ENCODE measurements at regions not wholly inside any gene's neighbourhood (a gene's known extent, or its start where the extent isn't known, plus 50 kb on each side); places are given as distances from the start of the nearest gene placed in this dataset.
"Not testable (repeated sequence)": the region's sequence is repeated elsewhere in the genome, so short reads cannot be mapped to it uniquely, and the experiment has no call there.

- not testable (repeated sequence) for H2BK15ac ChIP-seq (ENCODE audit: low read length); H2BK120ac ChIP-seq (ENCODE audit: low read depth, low read length); H3K14ac ChIP-seq (ENCODE audit: low read length); H2AFZ ChIP-seq (ENCODE audit: low read length); H3K36me3 ChIP-seq (replicated peaks in 1 of 2; ENCODE audit: control insufficient read depth in 2 of 2, insufficient read depth in 2 of 2, low read length in 2 of 2); H3K9me3 ChIP-seq (replicated peaks in 1 of 2; ENCODE audit: control insufficient read depth in 2 of 2, insufficient read depth in 1 of 2, low read depth in 1 of 2, low read length in 2 of 2); H3K4ac ChIP-seq (ENCODE audit: low read length); H3K4me2 ChIP-seq (ENCODE audit: insufficient read depth, low read length, poor library complexity, severe bottlenecking); DNase-seq (ENCODE audit: low spot score); H2BK5ac ChIP-seq (ENCODE audit: low read length); H3K4me3 ChIP-seq (ENCODE audit: low read length in 2 of 2); H2BK12ac ChIP-seq (ENCODE audit: low read length); H3K27ac ChIP-seq (replicated peaks; ENCODE audit: low read length); H4K8ac ChIP-seq (ENCODE audit: low read depth, low read length); H3K18ac ChIP-seq (ENCODE audit: low read length); H3K23ac ChIP-seq (ENCODE audit: low read depth, low read length, poor library complexity); H4K91ac ChIP-seq (ENCODE audit: low read depth, low read length, poor library complexity); H3K79me1 ChIP-seq (ENCODE audit: low read depth, low read length); H3K27me3 ChIP-seq (ENCODE audit: control insufficient read depth in 3 of 3, insufficient read depth in 3 of 3, low read depth in 1 of 3, low read length in 3 of 3); H2AK5ac ChIP-seq (ENCODE audit: low read depth, low read length); H3K4me1 ChIP-seq (ENCODE audit: control insufficient read depth in 2 of 2, insufficient read depth in 1 of 2, low read depth in 1 of 2, low read length in 2 of 2); H3K9ac ChIP-seq (ENCODE audit: low read depth, low read length, poor library complexity)
- no CpG with 5 or more reads among the region's 31 CpGs for WGBS, 2 donors (ENCODE audit: extremely low coverage in 2 of 2, insufficient read length in 2 of 2, insufficient replicate concordance in 1 of 2)
These were observed 1399.9 kb upstream of the PCDH10 start for GRCh38 chr4:131749224-131749623.

- not testable (repeated sequence) for H3K4me2 ChIP-seq (ENCODE audit: insufficient read depth, low read length, poor library complexity, severe bottlenecking); H2AK5ac ChIP-seq (ENCODE audit: low read depth, low read length); H3K36me3 ChIP-seq (replicated peaks in 1 of 2; ENCODE audit: control insufficient read depth in 2 of 2, insufficient read depth in 2 of 2, low read length in 2 of 2); H2AFZ ChIP-seq (ENCODE audit: low read length); DNase-seq (ENCODE audit: low spot score); H3K4me1 ChIP-seq (ENCODE audit: control insufficient read depth in 2 of 2, insufficient read depth in 1 of 2, low read depth in 1 of 2, low read length in 2 of 2); H4K91ac ChIP-seq (ENCODE audit: low read depth, low read length, poor library complexity); H3K4me3 ChIP-seq (ENCODE audit: low read length in 2 of 2); H3K79me1 ChIP-seq (ENCODE audit: low read depth, low read length); H2BK5ac ChIP-seq (ENCODE audit: low read length); H2BK15ac ChIP-seq (ENCODE audit: low read length); H2BK120ac ChIP-seq (ENCODE audit: low read depth, low read length); H3K9me3 ChIP-seq (replicated peaks in 1 of 2; ENCODE audit: control insufficient read depth in 2 of 2, insufficient read depth in 1 of 2, low read depth in 1 of 2, low read length in 2 of 2); H3K23ac ChIP-seq (ENCODE audit: low read depth, low read length, poor library complexity); H3K27ac ChIP-seq (replicated peaks; ENCODE audit: low read length); H3K4ac ChIP-seq (ENCODE audit: low read length); H3K9ac ChIP-seq (ENCODE audit: low read depth, low read length, poor library complexity); H3K27me3 ChIP-seq (ENCODE audit: control insufficient read depth in 3 of 3, insufficient read depth in 3 of 3, low read depth in 1 of 3, low read length in 3 of 3); H2BK12ac ChIP-seq (ENCODE audit: low read length)
- peak overlapping the region; percentile 85 for H3K18ac ChIP-seq (ENCODE audit: low read length)
- peak overlapping the region; percentile 65 for H4K8ac ChIP-seq (ENCODE audit: low read depth, low read length)
- H3K14ac ChIP-seq (ENCODE audit: low read length) = peak overlapping the region; percentile 56
- WGBS, 2 donors (ENCODE audit: extremely low coverage in 2 of 2, insufficient read length in 2 of 2, insufficient replicate concordance in 1 of 2) = no CpG with 5 or more reads among the region's 25 CpGs
These were observed 1399.1 kb upstream of the PCDH10 start for GRCh38 chr4:131750006-131750405.

GRCh38 chr4:131750469-131750868, 1398.6 kb upstream of the PCDH10 start:
- H3K27me3 ChIP-seq (ENCODE audit: control insufficient read depth in 3 of 3, insufficient read depth in 3 of 3, low read depth in 1 of 3, low read length in 3 of 3); H3K4ac ChIP-seq (ENCODE audit: low read length); H3K14ac ChIP-seq (ENCODE audit: low read length); H2BK120ac ChIP-seq (ENCODE audit: low read depth, low read length); H3K18ac ChIP-seq (ENCODE audit: low read length); H2AK5ac ChIP-seq (ENCODE audit: low read depth, low read length); H3K9me3 ChIP-seq (replicated peaks in 1 of 2; ENCODE audit: control insufficient read depth in 2 of 2, insufficient read depth in 1 of 2, low read depth in 1 of 2, low read length in 2 of 2); H2BK12ac ChIP-seq (ENCODE audit: low read length); H2BK5ac ChIP-seq (ENCODE audit: low read length); H4K91ac ChIP-seq (ENCODE audit: low read depth, low read length, poor library complexity); DNase-seq (ENCODE audit: low spot score); H2BK15ac ChIP-seq (ENCODE audit: low read length); H3K36me3 ChIP-seq (replicated peaks in 1 of 2; ENCODE audit: control insufficient read depth in 2 of 2, insufficient read depth in 2 of 2, low read length in 2 of 2); H3K79me1 ChIP-seq (ENCODE audit: low read depth, low read length); H4K8ac ChIP-seq (ENCODE audit: low read depth, low read length); H3K4me3 ChIP-seq (ENCODE audit: low read length in 2 of 2); H2AFZ ChIP-seq (ENCODE audit: low read length); H3K23ac ChIP-seq (ENCODE audit: low read depth, low read length, poor library complexity); H3K9ac ChIP-seq (ENCODE audit: low read depth, low read length, poor library complexity); H3K4me2 ChIP-seq (ENCODE audit: insufficient read depth, low read length, poor library complexity, severe bottlenecking); H3K27ac ChIP-seq (replicated peaks; ENCODE audit: low read length); H3K4me1 ChIP-seq (ENCODE audit: control insufficient read depth in 2 of 2, insufficient read depth in 1 of 2, low read depth in 1 of 2, low read length in 2 of 2): not testable (repeated sequence)
- WGBS, 2 donors (ENCODE audit: extremely low coverage in 2 of 2, insufficient read length in 2 of 2, insufficient replicate concordance in 1 of 2) = no CpG with 5 or more reads among the region's 31 CpGs

- H2AFZ ChIP-seq (ENCODE audit: low read length); H4K91ac ChIP-seq (ENCODE audit: low read depth, low read length, poor library complexity); H3K36me3 ChIP-seq (replicated peaks in 1 of 2; ENCODE audit: control insufficient read depth in 2 of 2, insufficient read depth in 2 of 2, low read length in 2 of 2); H2BK120ac ChIP-seq (ENCODE audit: low read depth, low read length); H3K4me1 ChIP-seq (ENCODE audit: control insufficient read depth in 2 of 2, insufficient read depth in 1 of 2, low read depth in 1 of 2, low read length in 2 of 2); H2AK5ac ChIP-seq (ENCODE audit: low read depth, low read length); H3K79me1 ChIP-seq (ENCODE audit: low read depth, low read length); H3K9ac ChIP-seq (ENCODE audit: low read depth, low read length, poor library complexity); H2BK5ac ChIP-seq (ENCODE audit: low read length); H3K4me3 ChIP-seq (ENCODE audit: low read length in 2 of 2); H4K8ac ChIP-seq (ENCODE audit: low read depth, low read length); H3K23ac ChIP-seq (ENCODE audit: low read depth, low read length, poor library complexity); H2BK12ac ChIP-seq (ENCODE audit: low read length); H3K4ac ChIP-seq (ENCODE audit: low read length); H3K27ac ChIP-seq (replicated peaks; ENCODE audit: low read length); H3K9me3 ChIP-seq (replicated peaks in 1 of 2; ENCODE audit: control insufficient read depth in 2 of 2, insufficient read depth in 1 of 2, low read depth in 1 of 2, low read length in 2 of 2); DNase-seq (ENCODE audit: low spot score); H3K27me3 ChIP-seq (ENCODE audit: control insufficient read depth in 3 of 3, insufficient read depth in 3 of 3, low read depth in 1 of 3, low read length in 3 of 3); H3K18ac ChIP-seq (ENCODE audit: low read length); H2BK15ac ChIP-seq (ENCODE audit: low read length); H3K14ac ChIP-seq (ENCODE audit: low read length); H3K4me2 ChIP-seq (ENCODE audit: insufficient read depth, low read length, poor library complexity, severe bottlenecking): not testable (repeated sequence)
- no CpG with 5 or more reads among the region's 35 CpGs for whole genome bisulfite sequencing, 2 donors (ENCODE audit: extremely low coverage in 2 of 2, insufficient read length in 2 of 2, insufficient replicate concordance in 1 of 2)
These were observed 1386.9 kb upstream of the PCDH10 start for GRCh38 chr4:131762234-131762633.

Data from neuronal stem cell (in vitro differentiated cells).